Fibroblast of lung (primary cell): ENCODE measurements at regions not wholly inside any gene's neighbourhood (a gene's known extent, or its start where the extent isn't known, plus 50 kb on each side); places are given as distances from the start of the nearest gene placed in this dataset.

Experiments
- DNase-seq, 2 donors: peaks; one replicate each; pipeline versions ENCODE4 v3.0.0 to v3.0.0-alpha.2; 2010; ENCODE audit warnings: low read depth in 2 of 2
- H2AFZ ChIP-seq: 2 replicates; pipeline ENCODE4 v1.5.1; 2012; ENCODE audit warnings: low read length, control low read depth, inconsistent platforms
- H3K27ac ChIP-seq: 2 replicates; pipeline ENCODE4 v1.5.1; 2011; ENCODE audit warnings: low read length, control low read depth; ENCODE audit not compliant: insufficient read depth
- H3K27me3 ChIP-seq: 2 replicates; pipeline ENCODE4 v1.5.1; 2011; ENCODE audit warnings: mild to moderate bottlenecking, low read length; ENCODE audit not compliant: control insufficient read depth, insufficient read depth
- H3K36me3 ChIP-seq: 2 replicates; pipeline ENCODE4 v1.5.1; 2011; ENCODE audit warnings: low read length; ENCODE audit not compliant: control insufficient read depth, insufficient read depth
- H3K4me1 ChIP-seq: 2 replicates; pipeline ENCODE4 v1.5.1; 2011; ENCODE audit warnings: low read length; ENCODE audit not compliant: control insufficient read depth, insufficient read depth; ENCODE audit errors: extremely low read depth
- H3K4me2 ChIP-seq: 2 replicates; pipeline ENCODE4 v1.5.1; 2011; ENCODE audit warnings: low read length, control low read depth; ENCODE audit not compliant: insufficient read depth; ENCODE audit errors: extremely low read depth
- H3K4me3 ChIP-seq, 4 experiments: fragments of 200-600 bp in 1 of 4; sonication (generic) in 1 of 4; replicated peaks in 1 of 4; 2 replicates each; pipeline ENCODE4 v1.5.1; 2011 to 2016; ENCODE audit warnings: low read length in 4 of 4, low read depth in 3 of 4, mild to moderate bottlenecking in 3 of 4, control low read depth in 2 of 4, inconsistent platforms in 1 of 4, mixed read lengths in 1 of 4; ENCODE audit not compliant: insufficient read depth in 1 of 4; ENCODE audit errors: control extremely low read depth in 1 of 4
- H3K79me2 ChIP-seq: 2 replicates; pipeline ENCODE4 v1.5.1; 2012; ENCODE audit warnings: mild to moderate bottlenecking, low read length, inconsistent platforms; ENCODE audit not compliant: control insufficient read depth, insufficient read depth
- H3K9ac ChIP-seq: 2 replicates; pipeline ENCODE4 v1.5.1; 2011; ENCODE audit warnings: mild to moderate bottlenecking, low read length, control low read depth; ENCODE audit not compliant: insufficient read depth
- H3K9me3 ChIP-seq: 2 replicates; pipeline ENCODE4 v1.5.1; 2012; ENCODE audit warnings: low read depth, low read length; ENCODE audit not compliant: control insufficient read depth, insufficient read depth
- H4K20me1 ChIP-seq: 2 replicates; pipeline ENCODE4 v1.5.1; 2011; ENCODE audit warnings: low read length; ENCODE audit not compliant: control insufficient read depth, insufficient read depth; ENCODE audit errors: extremely low read depth
- EZH2 ChIP-seq: IDR thresholded peaks from 2 replicates; pipeline ENCODE4 v1.5.1; 2012; ENCODE audit warnings: low read length, control low read depth, mild to moderate bottlenecking; ENCODE audit errors: missing control alignments
- TF ChIP-seq, protein P1 (sequence below), 2 donors: IDR thresholded peaks in 1 of 2; conservative IDR thresholded peaks in 1 of 2; 1 replicate in 1 of 2; 2 replicates in 1 of 2; pipeline ENCODE4 v1.5.1; 2011 to 2012; ENCODE audit warnings: low read length in 2 of 2, control low read depth in 1 of 2, inconsistent platforms in 1 of 2, low read depth in 1 of 2, mild to moderate bottlenecking in 1 of 2

GRCh38 chr9:20009606-20010005 is 220.8 kb upstream of the SLC24A2 start:
- Histone ChIP-seq H3K36me3 (no peaks in the 10 kb centered on the region), H3K27ac (no peak overlapping the region), H3K79me2 (no peaks in the 10 kb centered on the region), H2AFZ (no peak overlapping the region), H3K4me1 (no peaks in the 10 kb centered on the region), H4K20me1 (no peaks in the 10 kb centered on the region), H3K9ac (no peak overlapping the region), H3K9me3 (no peaks in the 10 kb centered on the region), H3K27me3 (no peaks in the 10 kb centered on the region), H3K4me2 (no peak overlapping the region), H3K4me3 (no peak overlapping the region)
- TF ChIP-seq EZH2, result no peak
- TF ChIP-seq, protein P1, sequence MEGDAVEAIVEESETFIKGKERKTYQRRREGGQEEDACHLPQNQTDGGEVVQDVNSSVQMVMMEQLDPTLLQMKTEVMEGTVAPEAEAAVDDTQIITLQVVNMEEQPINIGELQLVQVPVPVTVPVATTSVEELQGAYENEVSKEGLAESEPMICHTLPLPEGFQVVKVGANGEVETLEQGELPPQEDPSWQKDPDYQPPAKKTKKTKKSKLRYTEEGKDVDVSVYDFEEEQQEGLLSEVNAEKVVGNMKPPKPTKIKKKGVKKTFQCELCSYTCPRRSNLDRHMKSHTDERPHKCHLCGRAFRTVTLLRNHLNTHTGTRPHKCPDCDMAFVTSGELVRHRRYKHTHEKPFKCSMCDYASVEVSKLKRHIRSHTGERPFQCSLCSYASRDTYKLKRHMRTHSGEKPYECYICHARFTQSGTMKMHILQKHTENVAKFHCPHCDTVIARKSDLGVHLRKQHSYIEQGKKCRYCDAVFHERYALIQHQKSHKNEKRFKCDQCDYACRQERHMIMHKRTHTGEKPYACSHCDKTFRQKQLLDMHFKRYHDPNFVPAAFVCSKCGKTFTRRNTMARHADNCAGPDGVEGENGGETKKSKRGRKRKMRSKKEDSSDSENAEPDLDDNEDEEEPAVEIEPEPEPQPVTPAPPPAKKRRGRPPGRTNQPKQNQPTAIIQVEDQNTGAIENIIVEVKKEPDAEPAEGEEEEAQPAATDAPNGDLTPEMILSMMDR (conservative IDR thresholded peaks at IDR 0.05 in 1 of 2, IDR thresholded peaks at IDR 0.05 in 1 of 2; ENCODE audit: low read depth in 1 of 2, low read length in 2 of 2), result no peak
- DNase-seq, result no peak

- DNase-seq, result no peak
- Histone ChIP-seq H3K27ac (no peak overlapping the region), H3K79me2 (no peaks in the 10 kb centered on the region), H3K9ac (no peak overlapping the region), H3K27me3 (no peaks in the 10 kb centered on the region), H3K36me3 (no peaks in the 10 kb centered on the region), H3K9me3 (no peaks in the 10 kb centered on the region), H4K20me1 (no peaks in the 10 kb centered on the region), H3K4me2 (no peak overlapping the region), H3K4me1 (peaks cover 2% of the 10 kb centered on the region), H3K4me3 (no peak overlapping the region), H2AFZ (no peak overlapping the region)
- no peak for TF ChIP-seq EZH2
- TF ChIP-seq, protein P1 (conservative IDR thresholded peaks at IDR 0.05 in 1 of 2, IDR thresholded peaks at IDR 0.05 in 1 of 2; ENCODE audit: low read depth in 1 of 2, low read length in 2 of 2), result no peak
These were observed 213.2 kb upstream of the SLC24A2 start for GRCh38 chr9:20002011-20002410.

DNA sequence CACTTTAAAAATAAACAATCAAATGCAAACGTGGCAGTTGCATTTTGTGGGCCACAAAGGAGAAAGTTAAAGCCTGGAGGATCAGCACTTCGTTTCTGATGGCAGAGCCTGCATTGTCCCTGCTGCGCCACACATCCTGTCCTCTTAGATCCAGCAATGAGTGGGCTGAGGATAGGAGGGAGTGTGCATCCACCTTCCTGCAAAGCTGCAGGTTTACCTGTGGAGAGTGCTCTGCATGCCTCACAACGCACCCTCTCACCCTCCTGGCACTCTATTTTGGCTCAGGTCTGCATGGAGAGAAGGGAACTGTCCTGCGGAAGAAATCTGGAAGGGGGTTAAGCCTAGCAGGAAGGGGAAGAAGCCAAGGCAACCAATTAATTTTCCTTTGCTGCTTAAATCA is 212.2 kb upstream of the SLC24A2 start:
- no peak overlapping the region for H3K4me3 ChIP-seq
- H3K27ac ChIP-seq, result no peak overlapping the region
- H3K27me3 ChIP-seq, result no peaks in the 10 kb centered on the region
- no peak overlapping the region for H3K4me2 ChIP-seq
- no peaks in the 10 kb centered on the region for H4K20me1 ChIP-seq
- no peak overlapping the region for H2AFZ ChIP-seq
- H3K9me3 ChIP-seq, result no peaks in the 10 kb centered on the region
- H3K9ac ChIP-seq, result no peak overlapping the region
- H3K36me3 ChIP-seq, result no peaks in the 10 kb centered on the region
- H3K4me1 ChIP-seq, result peaks cover 2% of the 10 kb centered on the region
- no peaks in the 10 kb centered on the region for H3K79me2 ChIP-seq
- TF ChIP-seq, protein P1 (conservative IDR thresholded peaks at IDR 0.05 in 1 of 2, IDR thresholded peaks at IDR 0.05 in 1 of 2; ENCODE audit: low read depth in 1 of 2, low read length in 2 of 2), result no peak
- no peak for TF ChIP-seq EZH2
- no peak for DNase-seq
